Hepatocyte (in vitro differentiated cells): ENCODE measurements at regions not wholly inside any gene's neighbourhood (a gene's known extent, or its start where the extent isn't known, plus 50 kb on each side); places are given as distances from the start of the nearest gene placed in this dataset.

Source experiments
- EZH2 ChIP-seq: fragments of 200-600 bp; sonication (generic); IDR thresholded peaks from 2 replicates; pipeline ENCODE4 v1.6.1; 2016; ENCODE audit warnings: antibody characterized with exemption, mild to moderate bottlenecking, borderline replicate concordance
- TF ChIP-seq, protein P1 (sequence below): fragments of 200-600 bp; sonication (generic); IDR thresholded peaks from 2 replicates; pipeline ENCODE4 v1.5.1; 2016; ENCODE audit warnings: antibody characterized with exemption, mild to moderate bottlenecking; ENCODE audit not compliant: poor library complexity

DNA sequence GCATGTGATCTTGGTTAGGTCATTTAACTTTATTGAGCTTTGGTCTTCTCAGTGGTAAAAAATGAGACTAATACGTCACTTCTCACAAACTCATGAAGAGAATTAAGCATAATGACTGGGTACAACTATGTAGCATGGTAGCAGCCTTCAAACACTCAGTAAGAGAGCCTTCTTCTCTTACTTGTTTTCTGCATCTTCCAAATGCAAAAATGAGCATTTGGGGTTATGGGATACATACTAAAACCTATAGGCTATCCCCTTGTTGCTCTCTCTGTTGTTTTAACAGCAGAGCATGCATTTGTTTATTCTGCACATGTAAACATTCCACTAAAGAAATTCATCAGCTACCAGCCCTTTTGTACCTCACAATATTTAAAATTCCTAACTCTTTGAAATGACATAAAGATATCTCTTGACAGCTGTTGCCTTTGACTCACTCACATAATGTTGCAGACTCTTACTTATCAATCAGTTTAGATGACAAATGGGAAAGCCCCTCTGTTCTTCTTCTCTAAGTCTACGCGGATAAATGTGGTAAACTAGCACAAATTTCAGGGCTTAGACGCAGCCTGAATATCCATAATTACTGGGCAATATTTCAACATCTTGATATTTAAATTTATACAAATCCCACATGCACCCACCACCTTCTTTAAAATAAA is 327.3 kb upstream of the SATB1 start:
- TF ChIP-seq, protein P1, sequence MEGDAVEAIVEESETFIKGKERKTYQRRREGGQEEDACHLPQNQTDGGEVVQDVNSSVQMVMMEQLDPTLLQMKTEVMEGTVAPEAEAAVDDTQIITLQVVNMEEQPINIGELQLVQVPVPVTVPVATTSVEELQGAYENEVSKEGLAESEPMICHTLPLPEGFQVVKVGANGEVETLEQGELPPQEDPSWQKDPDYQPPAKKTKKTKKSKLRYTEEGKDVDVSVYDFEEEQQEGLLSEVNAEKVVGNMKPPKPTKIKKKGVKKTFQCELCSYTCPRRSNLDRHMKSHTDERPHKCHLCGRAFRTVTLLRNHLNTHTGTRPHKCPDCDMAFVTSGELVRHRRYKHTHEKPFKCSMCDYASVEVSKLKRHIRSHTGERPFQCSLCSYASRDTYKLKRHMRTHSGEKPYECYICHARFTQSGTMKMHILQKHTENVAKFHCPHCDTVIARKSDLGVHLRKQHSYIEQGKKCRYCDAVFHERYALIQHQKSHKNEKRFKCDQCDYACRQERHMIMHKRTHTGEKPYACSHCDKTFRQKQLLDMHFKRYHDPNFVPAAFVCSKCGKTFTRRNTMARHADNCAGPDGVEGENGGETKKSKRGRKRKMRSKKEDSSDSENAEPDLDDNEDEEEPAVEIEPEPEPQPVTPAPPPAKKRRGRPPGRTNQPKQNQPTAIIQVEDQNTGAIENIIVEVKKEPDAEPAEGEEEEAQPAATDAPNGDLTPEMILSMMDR, result no peak
- no peak for TF ChIP-seq EZH2
